Lower leg skin (tissue), 3 donors: ENCODE measurements at regions not wholly inside any gene's neighbourhood (a gene's known extent, or its start where the extent isn't known, plus 50 kb on each side); places are given as distances from the start of the nearest gene placed in this dataset.

Source experiments
- CTCF ChIP-seq, 3 donors: fragments of 450-650 bp; IDR thresholded peaks; one replicate each; pipeline ENCODE4 v1.5.1; 2016; ENCODE audit warnings: antibody characterized with exemption in 3 of 3, mild to moderate bottlenecking in 3 of 3, moderate library complexity in 2 of 3
- POLR2A ChIP-seq, 2 donors: fragments of 450-650 bp; IDR thresholded peaks; one replicate each; pipeline ENCODE4 v1.6.1; 2016 to 2017; ENCODE audit warnings: antibody characterized with exemption in 2 of 2, mild to moderate bottlenecking in 1 of 2, moderate library complexity in 1 of 2

GRCh38 chr3:191068946-191069813 lies 129.9 kb upstream of the OSTN start:
- TF ChIP-seq CTCF (IDR thresholded peaks at IDR 0.05) (no peak), POLR2A (IDR thresholded peaks at IDR 0.05) (no peak)
